BE2C (cell line): ENCODE measurements at regions not wholly inside any gene's neighbourhood (a gene's known extent, or its start where the extent isn't known, plus 50 kb on each side); places are given as distances from the start of the nearest gene placed in this dataset.

Experiments used
- DNase-seq: peaks from one replicate; pipeline ENCODE4 v3.0.0-alpha.2; 2020
- H3K27me3 ChIP-seq: fragments of 250-450 bp; sonication (Bioruptor Pico); 2 replicates; pipeline ENCODE4 v1.5.1; 2020; ENCODE audit warnings: mild to moderate bottlenecking
- H3K36me3 ChIP-seq: fragments of 250-450 bp; sonication (Bioruptor Pico); 2 replicates; pipeline ENCODE4 v1.5.1; 2020; ENCODE audit warnings: mild to moderate bottlenecking
- H3K4me1 ChIP-seq: fragments of 250-450 bp; sonication (Bioruptor Pico); 2 replicates; pipeline ENCODE4 v1.5.1; 2020
- H3K4me3 ChIP-seq: 2 replicates; pipeline ENCODE4 v1.5.1; 2011; ENCODE audit warnings: low read depth, low read length
- H3K9me3 ChIP-seq: fragments of 250-450 bp; sonication (Bioruptor Pico); 2 replicates; pipeline ENCODE4 v1.5.1; 2020
- TF ChIP-seq, protein P1 (sequence below): IDR thresholded peaks from 2 replicates; pipeline ENCODE4 v1.5.1; 2012; ENCODE audit warnings: mild to moderate bottlenecking, low read depth, low read length

DNA sequence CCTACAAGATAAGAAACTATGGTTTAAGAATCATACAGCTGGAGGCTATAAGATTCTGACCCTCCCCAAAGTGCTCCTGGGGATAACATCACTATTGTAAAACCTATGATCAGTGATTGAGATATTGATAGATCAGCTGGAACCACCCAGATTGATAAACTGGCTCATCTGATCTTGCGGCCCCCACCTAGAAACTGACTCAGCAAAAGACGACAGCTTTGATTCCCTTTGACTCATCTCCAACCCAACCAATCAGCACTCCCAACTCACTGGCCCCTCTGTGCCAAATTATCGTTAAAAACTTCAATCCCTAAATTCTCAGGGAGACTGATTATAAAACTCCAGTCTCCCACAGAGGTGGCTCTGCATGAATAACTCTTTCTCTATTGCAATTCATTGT lies 106.4 kb downstream of the SCP2D1 start:
- Histone ChIP-seq H3K9me3 (no peaks in the 10 kb centered on the region), H3K27me3 (no peaks in the 10 kb centered on the region; the same call in 1 of the 2 replicates), H3K4me3 (no peak overlapping the region), H3K4me1 (no peaks in the 10 kb centered on the region), H3K36me3 (no peaks in the 10 kb centered on the region)
- DNase-seq = no peak
- TF ChIP-seq, protein P1, sequence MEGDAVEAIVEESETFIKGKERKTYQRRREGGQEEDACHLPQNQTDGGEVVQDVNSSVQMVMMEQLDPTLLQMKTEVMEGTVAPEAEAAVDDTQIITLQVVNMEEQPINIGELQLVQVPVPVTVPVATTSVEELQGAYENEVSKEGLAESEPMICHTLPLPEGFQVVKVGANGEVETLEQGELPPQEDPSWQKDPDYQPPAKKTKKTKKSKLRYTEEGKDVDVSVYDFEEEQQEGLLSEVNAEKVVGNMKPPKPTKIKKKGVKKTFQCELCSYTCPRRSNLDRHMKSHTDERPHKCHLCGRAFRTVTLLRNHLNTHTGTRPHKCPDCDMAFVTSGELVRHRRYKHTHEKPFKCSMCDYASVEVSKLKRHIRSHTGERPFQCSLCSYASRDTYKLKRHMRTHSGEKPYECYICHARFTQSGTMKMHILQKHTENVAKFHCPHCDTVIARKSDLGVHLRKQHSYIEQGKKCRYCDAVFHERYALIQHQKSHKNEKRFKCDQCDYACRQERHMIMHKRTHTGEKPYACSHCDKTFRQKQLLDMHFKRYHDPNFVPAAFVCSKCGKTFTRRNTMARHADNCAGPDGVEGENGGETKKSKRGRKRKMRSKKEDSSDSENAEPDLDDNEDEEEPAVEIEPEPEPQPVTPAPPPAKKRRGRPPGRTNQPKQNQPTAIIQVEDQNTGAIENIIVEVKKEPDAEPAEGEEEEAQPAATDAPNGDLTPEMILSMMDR = no peak

DNA sequence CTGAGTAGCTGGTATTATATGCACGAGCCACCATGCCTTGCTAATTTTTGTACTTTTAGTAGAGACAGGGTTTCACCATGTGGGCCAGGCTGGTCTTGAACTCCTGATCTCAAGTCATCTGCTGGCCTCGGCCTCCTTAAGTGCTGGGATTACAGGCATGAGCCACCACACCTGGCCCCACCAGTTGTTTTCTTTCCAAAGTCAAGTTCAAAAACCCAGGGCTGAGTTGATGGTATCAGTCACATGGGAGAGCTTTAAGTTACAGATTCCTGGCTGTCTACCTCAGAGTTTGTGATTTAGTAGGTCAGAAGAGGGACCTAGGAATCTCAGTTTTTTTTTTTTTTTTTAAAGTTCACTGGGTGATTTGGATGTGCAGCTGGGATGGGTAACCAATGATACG lies 107.7 kb downstream of the SCP2D1 start:
- Histone ChIP-seq H3K4me3 (no peak overlapping the region), H3K36me3 (no peaks in the 10 kb centered on the region), H3K27me3 (no peaks in the 10 kb centered on the region; the same call in 1 of the 2 replicates), H3K9me3 (no peaks in the 10 kb centered on the region), H3K4me1 (no peaks in the 10 kb centered on the region)
- TF ChIP-seq, protein P1 = no peak
- DNase-seq = no peak

DNA sequence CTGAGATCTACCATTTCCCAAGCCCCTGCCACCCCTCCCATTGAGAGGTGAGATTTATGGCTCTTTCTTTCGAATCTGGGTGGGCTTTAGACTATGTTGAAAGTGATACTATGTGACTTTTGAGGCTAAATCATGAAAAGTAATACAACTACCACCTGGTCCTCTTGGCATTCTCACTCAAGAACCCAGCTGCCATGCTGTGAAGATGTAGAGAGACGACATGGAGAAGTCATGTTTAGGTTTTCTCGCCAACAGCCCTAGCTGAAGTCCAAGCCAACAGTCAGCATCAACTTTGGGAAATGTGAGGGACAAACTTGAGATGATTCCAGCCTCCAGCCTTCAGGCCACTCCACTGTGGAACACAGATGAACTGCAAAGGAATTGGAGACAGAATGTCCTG lies 108.7 kb downstream of the SCP2D1 start:
- Histone ChIP-seq H3K4me1 (no peaks in the 10 kb centered on the region), H3K36me3 (no peaks in the 10 kb centered on the region), H3K27me3 (no peaks in the 10 kb centered on the region; the same call in 1 of the 2 replicates), H3K4me3 (no peak overlapping the region), H3K9me3 (no peaks in the 10 kb centered on the region)
- DNase-seq = no peak
- TF ChIP-seq, protein P1 = no peak

DNA sequence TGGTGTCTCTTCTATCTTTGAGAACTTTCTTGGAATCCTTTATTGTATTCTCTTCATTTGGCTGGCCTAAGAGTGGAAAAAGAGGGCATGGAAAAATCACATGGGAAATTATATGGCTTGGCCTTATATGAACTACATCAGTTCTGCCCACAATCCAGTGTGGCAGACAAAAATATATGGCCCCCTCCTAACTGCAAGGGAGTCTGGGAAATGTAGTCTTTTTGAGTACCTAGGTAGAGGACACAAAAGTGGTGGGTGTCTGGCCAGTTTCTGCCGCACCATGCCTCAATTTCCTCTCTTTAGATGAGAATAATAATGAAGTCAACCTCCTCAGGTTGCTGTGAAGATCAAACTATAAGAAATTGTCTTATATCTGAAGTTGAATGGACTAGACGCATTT lies 109.3 kb downstream of the SCP2D1 start:
- Histone ChIP-seq H3K4me3 (no peak overlapping the region), H3K4me1 (no peaks in the 10 kb centered on the region), H3K27me3 (no peaks in the 10 kb centered on the region; the same call in 1 of the 2 replicates), H3K36me3 (no peaks in the 10 kb centered on the region), H3K9me3 (no peaks in the 10 kb centered on the region)
- DNase-seq = no peak
- TF ChIP-seq, protein P1 = no peak

DNA sequence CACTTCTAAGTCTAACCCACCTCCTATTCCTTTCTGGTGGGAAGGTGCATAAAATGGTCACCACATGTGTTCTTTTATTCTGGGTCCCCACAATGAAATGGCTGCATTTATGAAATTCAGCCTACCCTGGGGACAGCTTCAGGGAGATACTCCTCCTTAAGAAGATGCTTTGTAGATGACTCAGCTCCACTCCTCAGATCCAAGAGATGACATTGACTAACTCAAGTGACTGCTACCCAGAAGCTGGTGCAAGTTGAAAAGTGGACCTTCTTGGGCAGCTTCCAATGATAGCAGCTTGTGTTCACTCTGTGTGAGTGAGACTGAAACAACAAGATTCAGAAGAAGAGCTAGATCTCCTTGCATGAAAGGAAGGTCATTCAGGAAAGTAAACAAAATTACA lies 113.4 kb downstream of the SCP2D1 start:
- no peak for DNase-seq
- H3K36me3 ChIP-seq = no peaks in the 10 kb centered on the region
- no peak overlapping the region for H3K4me3 ChIP-seq
- TF ChIP-seq, protein P1 = no peak
- no peaks in the 10 kb centered on the region for H3K4me1 ChIP-seq
- no peaks in the 10 kb centered on the region; the same call in 1 of the 2 replicates for H3K27me3 ChIP-seq
- no peaks in the 10 kb centered on the region for H3K9me3 ChIP-seq

DNA sequence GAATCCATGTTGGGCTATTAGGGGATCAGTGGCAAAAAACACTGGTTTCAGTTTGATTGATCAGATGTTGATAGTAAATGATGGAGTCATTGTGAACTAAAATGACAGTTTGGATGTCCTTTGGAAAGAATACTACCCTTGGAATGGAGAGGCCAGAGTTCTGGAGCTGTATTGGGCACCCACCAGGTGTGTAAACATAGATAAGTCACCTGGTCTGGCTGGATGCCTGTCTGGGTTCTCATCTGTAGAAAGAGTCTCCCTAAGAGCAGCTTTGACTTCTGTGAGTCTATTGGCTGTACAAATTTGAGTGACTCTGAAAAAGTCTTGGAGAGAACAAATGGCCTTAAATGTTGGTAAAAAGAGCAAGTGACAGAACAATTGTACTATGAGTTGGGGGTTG lies 115.0 kb downstream of the SCP2D1 start:
- Histone ChIP-seq H3K9me3 (no peaks in the 10 kb centered on the region), H3K27me3 (no peaks in the 10 kb centered on the region; the same call in 1 of the 2 replicates), H3K36me3 (no peaks in the 10 kb centered on the region), H3K4me1 (no peaks in the 10 kb centered on the region), H3K4me3 (no peak overlapping the region)
- DNase-seq = no peak
- TF ChIP-seq, protein P1 = no peak
